Activated T-helper 17 cell treated with anti-CD3 and anti-CD28 coated beads, Interleukin-2, amount 50 U/mL, for 72 hours (primary cell): ENCODE measurements at regions not wholly inside any gene's neighbourhood (a gene's known extent, or its start where the extent isn't known, plus 50 kb on each side); places are given as distances from the start of the nearest gene placed in this dataset.

Experiments
- ATAC-seq: fragments of 150-1000 bp; cut with Tn5 transposase; replicated peaks from 2 replicates; pipeline ENCODE4 v1.10.0; 2021; ENCODE audit warnings: mild to moderate bottlenecking, moderate library complexity
- H3K27ac Mint-ChIP-seq: one replicate; pipeline ENCODE4 v1.8.0; 2022; ENCODE audit warnings: mixed read lengths
- H3K27me3 Mint-ChIP-seq: one replicate; pipeline ENCODE4 v1.8.0; 2022; ENCODE audit warnings: mixed read lengths
- H3K36me3 Mint-ChIP-seq: one replicate; pipeline ENCODE4 v1.8.0; 2022; ENCODE audit warnings: low read depth, mild to moderate bottlenecking, mixed read lengths
- H3K4me1 Mint-ChIP-seq: one replicate; pipeline ENCODE4 v1.8.0; 2022; ENCODE audit warnings: mixed read lengths
- H3K4me3 Mint-ChIP-seq: one replicate; pipeline ENCODE4 v1.8.0; 2022; ENCODE audit warnings: mild to moderate bottlenecking, mixed read lengths
- H3K9me3 Mint-ChIP-seq: one replicate; pipeline ENCODE4 v1.8.0; 2022; ENCODE audit warnings: mixed read lengths

DNA sequence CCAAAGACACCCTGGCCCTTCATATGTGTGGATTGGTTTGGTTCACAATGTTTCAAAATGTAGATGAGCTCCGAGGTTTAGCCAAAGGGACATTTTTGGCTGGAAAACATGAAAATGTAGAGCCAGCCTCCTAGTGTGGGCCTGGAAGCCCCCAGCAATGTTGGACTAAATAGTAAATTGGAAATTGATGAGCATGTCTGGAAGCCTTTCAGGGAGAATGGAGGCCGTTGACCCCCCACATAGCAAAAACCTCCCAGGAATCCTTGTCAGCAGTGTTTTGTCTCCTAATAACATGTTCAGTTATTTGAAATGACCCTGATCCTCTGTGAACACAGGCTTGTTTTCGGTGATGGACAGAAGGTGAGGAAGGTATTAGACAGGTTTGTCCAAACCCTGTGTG, 65.1 kb upstream of the TBX3 start:
- Mint-ChIP-seq H3K27ac (no peak overlapping the region), H3K4me1 (no peaks in the 10 kb centered on the region), H3K27me3 (peaks cover 3% of the 10 kb centered on the region), H3K36me3 (no peaks in the 10 kb centered on the region), H3K9me3 (peaks cover 6% of the 10 kb centered on the region), H3K4me3 (no peak overlapping the region)
- no peak for ATAC-seq

DNA sequence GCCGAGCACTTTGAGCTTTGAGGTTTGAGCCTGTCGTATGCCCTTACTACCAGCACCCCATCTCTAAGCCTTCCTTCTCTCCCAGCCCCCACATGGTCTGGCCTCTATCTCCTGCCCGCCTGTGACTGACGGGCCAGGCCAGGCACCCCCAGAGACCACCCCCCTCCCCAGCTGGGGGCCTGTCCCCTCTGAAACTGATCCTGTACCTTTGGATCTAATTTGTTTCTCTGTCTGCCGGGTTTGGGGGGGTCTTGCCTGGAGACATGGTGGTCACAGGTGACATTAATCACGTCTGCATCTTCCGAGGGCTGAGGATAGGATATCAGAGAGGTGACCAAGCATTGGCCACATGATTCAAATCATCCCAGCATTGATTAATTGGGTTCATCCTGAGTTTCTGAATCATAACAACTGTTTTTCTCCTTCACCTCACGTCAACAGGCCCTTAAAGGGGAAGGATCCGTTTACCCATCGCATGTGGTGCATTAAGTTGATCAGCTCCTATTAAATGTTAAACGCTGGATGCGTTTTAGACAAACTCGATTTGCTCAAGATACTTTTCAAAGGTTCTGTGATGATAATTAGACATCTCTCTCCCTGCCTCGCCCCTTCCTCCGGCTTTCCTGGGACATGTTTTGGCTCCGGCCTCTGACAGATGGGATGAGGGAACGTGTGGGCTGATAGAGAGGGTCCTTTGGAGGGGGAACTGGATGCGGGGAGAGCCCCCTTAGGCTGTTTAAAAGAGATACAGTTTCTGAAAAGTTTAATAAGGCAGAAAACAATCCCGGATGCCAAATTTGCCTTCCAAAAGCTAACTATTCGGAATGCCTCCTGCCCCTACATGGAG, 63.3 kb upstream of the TBX3 start:
- H3K4me1 Mint-ChIP-seq: no peaks in the 10 kb centered on the region

DNA sequence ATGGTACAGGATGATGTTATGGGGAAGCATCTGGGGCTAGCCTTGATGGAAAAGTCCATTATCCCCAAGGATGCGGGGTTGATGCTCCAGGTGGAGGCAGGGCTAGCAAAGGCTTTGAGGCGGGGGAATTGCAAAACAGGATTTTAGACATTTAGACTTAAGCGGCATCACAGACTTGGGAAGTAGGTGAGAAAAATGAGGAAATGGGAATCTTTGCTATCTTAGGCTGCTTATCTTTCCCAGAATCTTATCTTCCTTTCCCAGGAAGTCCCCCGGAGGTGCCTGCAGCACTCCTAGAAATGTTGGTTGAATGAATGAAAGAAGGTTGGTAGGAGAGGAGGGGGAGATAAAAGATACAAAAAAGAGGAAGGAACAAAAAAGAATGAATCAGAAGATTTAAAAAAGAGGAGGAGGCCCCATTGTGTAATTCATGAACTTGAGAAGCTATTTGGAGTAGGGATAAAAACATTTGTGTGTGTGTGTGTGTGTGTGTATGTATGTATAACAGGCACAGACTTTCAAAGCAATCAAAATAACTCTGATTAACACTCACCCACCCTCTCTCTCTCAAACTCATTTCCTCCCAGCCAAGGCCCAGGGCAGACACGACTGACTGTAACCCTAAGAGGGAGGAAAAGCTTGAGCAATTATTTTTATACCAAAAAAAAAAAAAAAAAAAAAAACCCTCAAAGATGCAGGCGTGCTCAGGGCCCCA, 62.5 kb upstream of the TBX3 start:
- no peaks in the 10 kb centered on the region for H3K4me1 Mint-ChIP-seq
- H3K4me3 Mint-ChIP-seq: no peak overlapping the region
- H3K36me3 Mint-ChIP-seq: no peaks in the 10 kb centered on the region
- no peak overlapping the region for H3K27ac Mint-ChIP-seq
- no peak for ATAC-seq
- H3K27me3 Mint-ChIP-seq: peaks cover 9% of the 10 kb centered on the region
- peaks cover 6% of the 10 kb centered on the region for H3K9me3 Mint-ChIP-seq

More for the DNA sequence above, 63.3 kb upstream of the TBX3 start:
- ATAC-seq: no peak
- H3K27ac Mint-ChIP-seq: no peak overlapping the region
- H3K9me3 Mint-ChIP-seq: peaks cover 6% of the 10 kb centered on the region
- no peaks in the 10 kb centered on the region for H3K36me3 Mint-ChIP-seq
- H3K27me3 Mint-ChIP-seq: peaks cover 7% of the 10 kb centered on the region
- no peak overlapping the region for H3K4me3 Mint-ChIP-seq

DNA sequence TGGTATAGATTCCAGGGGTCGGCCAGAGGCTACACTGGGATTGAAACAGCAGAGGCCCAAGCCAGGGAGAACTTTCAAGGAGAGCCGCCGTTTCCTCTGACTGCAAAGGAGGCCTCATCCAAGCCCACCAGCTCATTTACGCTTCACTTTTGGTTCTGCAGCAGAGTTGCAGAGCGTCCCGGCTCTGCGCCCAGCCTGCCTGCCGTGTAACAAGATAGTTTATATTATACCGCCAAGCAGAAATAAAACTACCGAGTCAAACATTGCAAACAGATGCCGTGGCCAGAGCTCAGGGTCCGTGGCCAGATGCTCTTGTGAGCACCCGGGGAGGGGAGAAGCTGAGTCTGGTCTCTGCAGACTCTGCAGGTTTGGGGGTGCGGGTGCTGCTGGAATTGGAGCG, 60.7 kb upstream of the TBX3 start:
- H3K4me3 Mint-ChIP-seq: no peak overlapping the region
- no peak for ATAC-seq
- peaks cover 9% of the 10 kb centered on the region for H3K27me3 Mint-ChIP-seq
- H3K4me1 Mint-ChIP-seq: no peaks in the 10 kb centered on the region
- peaks cover 5% of the 10 kb centered on the region for H3K9me3 Mint-ChIP-seq
- no peaks in the 10 kb centered on the region for H3K36me3 Mint-ChIP-seq
- H3K27ac Mint-ChIP-seq: no peak overlapping the region

DNA sequence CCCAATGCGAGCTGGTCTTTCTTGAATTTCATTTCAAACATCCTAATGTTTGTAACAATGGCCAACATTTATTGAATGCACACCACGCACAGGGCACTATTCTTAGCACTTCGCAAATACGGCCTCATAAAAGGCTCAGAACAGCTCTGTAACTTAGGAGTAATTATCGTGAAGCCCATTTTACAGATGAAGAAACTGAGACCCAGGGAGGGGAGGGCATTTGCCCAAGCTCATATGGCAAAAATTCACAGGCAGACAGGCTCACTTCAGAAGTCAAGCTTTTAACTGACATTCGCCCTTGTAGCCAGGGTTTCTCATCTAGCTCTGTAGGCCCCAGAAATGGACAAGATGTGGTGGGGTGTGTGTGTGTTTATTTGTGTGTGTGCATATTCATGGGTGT, 60.3 kb upstream of the TBX3 start:
- Mint-ChIP-seq H3K4me1 (no peaks in the 10 kb centered on the region), H3K27ac (no peak overlapping the region), H3K4me3 (no peak overlapping the region), H3K27me3 (peaks cover 6% of the 10 kb centered on the region), H3K9me3 (peaks cover under 1% of the 10 kb centered on the region), H3K36me3 (no peaks in the 10 kb centered on the region)
- no peak for ATAC-seq

DNA sequence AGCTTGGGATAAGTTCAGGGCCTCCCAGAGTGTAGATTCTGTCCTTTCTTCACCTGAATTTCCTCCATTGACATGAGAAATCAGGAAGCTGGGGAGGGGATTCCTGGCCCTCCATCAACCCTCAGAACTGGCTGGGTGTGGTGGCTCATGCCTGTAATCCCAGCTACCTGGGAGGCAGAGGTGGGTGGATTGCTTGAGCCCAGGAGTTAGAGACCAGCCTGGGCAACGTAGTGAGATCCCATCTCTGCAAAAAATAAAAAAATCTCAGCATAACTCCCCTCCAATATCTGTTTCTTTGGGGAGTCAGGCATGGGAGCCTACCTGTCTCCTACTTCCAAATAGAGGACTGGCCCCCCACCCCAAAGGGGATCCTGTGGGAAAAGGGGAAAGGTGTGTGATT, 59.8 kb upstream of the TBX3 start:
- no peaks in the 10 kb centered on the region for H3K36me3 Mint-ChIP-seq
- H3K4me3 Mint-ChIP-seq: no peak overlapping the region
- H3K4me1 Mint-ChIP-seq: no peaks in the 10 kb centered on the region
- no peaks in the 10 kb centered on the region for H3K9me3 Mint-ChIP-seq
- no peak overlapping the region for H3K27ac Mint-ChIP-seq
- ATAC-seq: no peak
- peaks cover 6% of the 10 kb centered on the region for H3K27me3 Mint-ChIP-seq

DNA sequence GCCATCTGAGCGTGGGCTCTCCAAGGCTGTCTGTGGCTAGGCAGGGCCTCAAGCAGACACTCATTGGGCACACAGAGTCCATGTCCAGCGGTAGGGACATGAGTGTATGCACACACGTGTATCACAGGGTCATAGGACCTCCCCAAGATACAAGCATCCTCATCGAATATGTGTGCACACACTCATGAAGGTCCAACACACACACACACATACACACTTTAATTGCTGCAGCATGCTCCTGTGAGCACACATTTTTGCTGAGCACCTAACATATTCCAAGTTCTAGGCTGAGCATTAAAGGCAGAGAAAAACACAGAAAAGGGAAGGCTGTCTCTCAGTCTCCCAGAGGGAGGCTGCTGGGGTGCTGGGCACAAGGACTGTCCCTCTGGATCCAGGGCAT, 59.3 kb upstream of the TBX3 start:
- Mint-ChIP-seq H3K27me3 (peaks cover 6% of the 10 kb centered on the region), H3K9me3 (no peaks in the 10 kb centered on the region), H3K36me3 (no peaks in the 10 kb centered on the region), H3K4me3 (no peak overlapping the region), H3K27ac (no peak overlapping the region), H3K4me1 (no peaks in the 10 kb centered on the region)
- ATAC-seq: no peak

DNA sequence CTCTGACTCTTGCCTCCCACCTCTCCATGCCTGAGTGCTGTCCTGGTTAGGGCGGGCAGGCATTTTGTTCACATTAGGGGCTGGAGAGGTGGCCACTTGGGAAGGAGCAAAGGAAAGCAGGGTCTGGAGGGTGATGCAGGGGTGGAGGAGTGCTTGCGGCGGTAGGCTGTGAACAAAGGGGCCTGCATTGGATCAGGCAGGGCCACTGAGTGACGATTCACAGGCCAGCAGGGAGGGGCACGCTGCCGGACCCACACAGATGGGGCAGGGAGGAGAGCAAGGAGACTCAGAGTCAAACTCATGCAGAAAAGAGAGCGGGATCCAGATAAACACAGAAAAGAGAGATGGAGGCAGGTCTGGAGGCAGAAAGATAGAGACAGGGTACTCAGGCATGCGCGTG, 58.4 kb upstream of the TBX3 start:
- no peaks in the 10 kb centered on the region for H3K36me3 Mint-ChIP-seq
- no peaks in the 10 kb centered on the region for H3K4me1 Mint-ChIP-seq
- no peak overlapping the region for H3K4me3 Mint-ChIP-seq
- no peak for ATAC-seq
- peaks cover 9% of the 10 kb centered on the region for H3K27me3 Mint-ChIP-seq
- no peaks in the 10 kb centered on the region for H3K9me3 Mint-ChIP-seq
- no peak overlapping the region for H3K27ac Mint-ChIP-seq

DNA sequence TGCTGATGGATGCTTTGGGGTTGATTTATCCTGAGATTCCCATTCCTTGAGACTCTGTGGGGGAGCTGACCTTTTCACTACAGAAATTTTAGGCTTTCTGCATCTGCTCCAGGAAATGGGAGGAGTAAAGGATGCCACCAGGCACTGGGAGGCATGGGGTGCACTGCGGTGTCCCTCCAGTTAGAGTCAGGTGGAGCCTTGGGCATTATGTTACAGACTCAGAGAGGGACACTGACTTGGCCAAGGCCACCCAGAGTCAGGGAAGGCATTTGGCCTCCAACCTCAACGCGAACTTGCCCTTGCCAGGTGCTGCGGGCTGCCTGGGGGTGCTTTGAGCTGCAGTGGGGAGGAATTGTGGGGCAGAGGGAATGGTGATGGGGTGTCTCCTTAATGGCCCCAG, 58.0 kb upstream of the TBX3 start:
- Mint-ChIP-seq H3K36me3 (no peaks in the 10 kb centered on the region), H3K4me1 (no peaks in the 10 kb centered on the region), H3K27me3 (peaks cover 9% of the 10 kb centered on the region), H3K4me3 (no peak overlapping the region), H3K9me3 (no peaks in the 10 kb centered on the region), H3K27ac (no peak overlapping the region)
- no peak for ATAC-seq

DNA sequence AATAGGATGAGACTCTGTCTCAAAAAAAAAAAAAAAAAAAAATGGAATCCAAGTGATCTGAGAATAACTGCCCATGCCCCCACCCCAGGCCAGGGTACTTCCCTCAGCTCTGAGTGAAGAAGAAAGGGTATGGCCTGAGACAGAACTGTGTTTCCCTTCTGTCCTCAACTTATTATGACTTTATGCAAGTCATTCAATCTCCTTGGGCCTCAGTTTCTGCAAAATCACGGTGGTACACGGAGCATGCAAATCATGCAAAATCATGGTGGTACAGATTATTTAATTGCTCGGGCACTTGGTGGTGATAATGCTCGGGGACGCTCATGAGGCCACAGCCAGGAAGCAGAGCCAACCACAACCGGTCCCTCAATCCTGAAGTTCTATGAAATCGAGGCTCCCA, 56.5 kb upstream of the TBX3 start:
- no peak overlapping the region for H3K27ac Mint-ChIP-seq
- H3K9me3 Mint-ChIP-seq: no peaks in the 10 kb centered on the region
- ATAC-seq: no peak
- H3K4me1 Mint-ChIP-seq: no peaks in the 10 kb centered on the region
- H3K4me3 Mint-ChIP-seq: no peak overlapping the region
- peaks cover 16% of the 10 kb centered on the region for H3K27me3 Mint-ChIP-seq
- no peaks in the 10 kb centered on the region for H3K36me3 Mint-ChIP-seq

DNA sequence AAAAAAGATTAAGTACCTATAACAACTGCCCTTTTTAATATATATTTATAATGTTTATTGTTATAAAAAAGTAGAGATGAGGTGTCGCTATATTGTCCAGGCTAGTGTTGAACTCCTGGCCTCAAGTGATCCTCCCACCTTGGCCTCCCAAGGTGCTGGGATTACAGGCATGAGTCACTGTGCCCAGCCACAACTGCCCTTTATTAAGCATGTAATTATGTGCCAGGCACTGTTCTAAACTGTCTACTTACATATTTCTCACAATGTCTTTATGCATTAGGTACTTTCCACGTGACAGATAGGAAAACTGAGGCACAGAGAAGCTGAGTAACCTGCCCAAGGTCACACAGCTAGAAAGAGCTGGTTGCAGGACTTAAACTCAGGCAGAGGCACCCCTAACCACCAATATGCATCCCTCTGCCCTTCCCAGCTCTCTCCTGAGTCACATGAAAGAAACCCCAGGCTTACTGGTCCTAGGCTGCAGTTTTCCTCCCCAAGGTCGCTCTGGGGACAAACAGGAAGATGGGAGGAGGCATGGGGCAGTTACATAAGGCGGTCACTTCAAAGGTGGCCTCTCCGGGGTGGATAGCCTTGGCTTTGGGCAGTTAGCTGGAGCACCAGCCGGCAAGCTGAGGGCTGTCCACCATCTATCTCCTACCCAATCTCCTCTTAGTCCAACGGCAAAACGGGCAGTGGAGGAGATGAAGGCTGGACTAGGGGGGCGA, 54.6 kb upstream of the TBX3 start:
- Mint-ChIP-seq H3K36me3 (no peaks in the 10 kb centered on the region), H3K27me3 (peaks cover 23% of the 10 kb centered on the region), H3K4me1 (no peaks in the 10 kb centered on the region), H3K9me3 (no peaks in the 10 kb centered on the region), H3K27ac (no peak overlapping the region), H3K4me3 (no peak overlapping the region)
- no peak for ATAC-seq

DNA sequence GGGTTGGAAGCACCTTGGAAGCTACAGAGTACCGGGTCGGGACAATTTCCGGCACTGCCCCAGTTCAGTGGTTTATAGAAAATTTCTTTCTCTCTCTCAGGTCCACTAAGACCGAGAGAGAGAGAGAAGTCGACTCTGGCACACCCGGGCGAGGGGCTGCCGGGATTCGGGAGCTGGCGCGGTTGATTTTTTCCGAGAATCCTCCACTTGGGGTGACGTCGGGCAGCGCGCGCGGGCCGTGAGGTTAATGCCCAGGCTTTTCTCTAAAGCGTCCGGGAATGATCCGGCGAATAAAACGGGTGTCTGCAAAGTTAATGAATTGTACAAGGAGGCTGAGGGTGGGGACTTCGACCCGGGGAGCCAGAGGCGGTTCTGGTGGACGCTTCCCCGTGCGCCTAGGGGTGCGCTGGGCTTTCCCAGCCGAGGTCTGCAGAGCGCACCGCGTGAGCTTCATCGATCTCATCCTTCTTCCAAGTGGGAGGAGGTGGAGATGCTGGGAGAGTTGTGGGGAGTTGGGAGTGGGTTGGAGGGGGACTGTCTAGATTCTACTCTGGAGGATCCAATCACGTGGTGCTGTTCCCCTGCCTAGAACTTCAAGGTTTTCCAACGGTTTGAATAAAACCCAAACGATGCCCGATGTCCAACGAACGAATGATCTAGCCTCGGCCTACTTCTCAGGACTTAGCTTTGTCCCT, 51.9 kb upstream of the TBX3 start:
- H3K36me3 Mint-ChIP-seq: no peaks in the 10 kb centered on the region
- peaks cover 17% of the 10 kb centered on the region for H3K27me3 Mint-ChIP-seq
- H3K9me3 Mint-ChIP-seq: no peaks in the 10 kb centered on the region
- no peak overlapping the region for H3K27ac Mint-ChIP-seq
- no peaks in the 10 kb centered on the region for H3K4me1 Mint-ChIP-seq
- no peak for ATAC-seq
- no peak overlapping the region for H3K4me3 Mint-ChIP-seq

DNA sequence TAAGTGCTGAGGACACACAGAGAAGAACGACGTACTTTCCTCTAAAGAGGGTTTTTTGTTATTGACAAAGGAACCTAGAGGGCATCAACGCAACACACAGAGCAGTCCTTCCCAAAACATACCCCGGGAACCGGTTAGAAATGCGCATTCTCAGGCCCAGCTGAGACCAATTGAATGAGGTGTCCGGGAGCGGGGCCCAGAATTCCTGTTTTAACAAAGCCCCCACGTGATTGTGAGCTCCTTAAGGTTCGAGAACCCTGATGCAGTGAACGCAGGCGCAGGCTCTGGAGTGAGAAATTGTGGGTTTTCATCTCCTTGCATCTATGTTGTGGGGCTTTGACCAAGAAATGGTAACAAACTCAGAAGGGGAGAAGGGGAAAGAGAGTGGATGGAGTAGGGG, 51.0 kb upstream of the TBX3 start:
- Mint-ChIP-seq H3K36me3 (no peaks in the 10 kb centered on the region), H3K27ac (no peak overlapping the region), H3K9me3 (no peaks in the 10 kb centered on the region), H3K27me3 (peaks cover 17% of the 10 kb centered on the region), H3K4me3 (no peak overlapping the region), H3K4me1 (no peaks in the 10 kb centered on the region)
- no peak for ATAC-seq

DNA sequence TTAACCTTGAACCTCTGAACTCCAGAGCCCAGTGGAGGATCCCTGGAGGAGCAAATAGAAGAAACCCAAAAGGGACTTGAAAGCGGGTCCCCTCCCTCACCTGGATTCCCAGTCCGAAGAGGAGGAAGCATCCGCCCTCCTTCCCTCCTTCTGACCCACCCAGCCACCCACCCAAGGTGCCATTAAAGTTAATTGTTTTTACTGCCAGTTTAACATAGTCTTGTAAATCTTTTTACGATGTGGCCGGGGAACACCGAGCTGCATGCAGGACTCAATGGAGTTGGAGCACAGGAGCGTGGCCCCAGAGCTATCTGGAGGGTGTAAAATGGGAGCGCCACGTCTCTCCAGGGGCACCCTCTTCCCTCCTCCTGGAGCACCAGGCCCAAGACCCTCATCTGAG, 49.9 kb upstream of the TBX3 start:
- H3K27me3 Mint-ChIP-seq: peaks cover 17% of the 10 kb centered on the region
- no peak for ATAC-seq
- no peaks in the 10 kb centered on the region for H3K36me3 Mint-ChIP-seq
- H3K27ac Mint-ChIP-seq: no peak overlapping the region
- H3K4me3 Mint-ChIP-seq: no peak overlapping the region
- H3K9me3 Mint-ChIP-seq: no peaks in the 10 kb centered on the region
- no peaks in the 10 kb centered on the region for H3K4me1 Mint-ChIP-seq
